GM21619 (cell line): ENCODE measurements at regions not wholly inside any gene's neighbourhood (a gene's known extent, or its start where the extent isn't known, plus 50 kb on each side); places are given as distances from the start of the nearest gene placed in this dataset.

Experiments used
- ATAC-seq: cut with Tn5 transposase; IDR thresholded peaks from one replicate; pipeline ENCODE4 v1.9.1; 2021; ENCODE audit not compliant: unreplicated experiment

- ATAC-seq, result no peak
These were observed 200.0 kb upstream of the TCF21 start for GRCh38 chr6:133688705-133689492.

DNA sequence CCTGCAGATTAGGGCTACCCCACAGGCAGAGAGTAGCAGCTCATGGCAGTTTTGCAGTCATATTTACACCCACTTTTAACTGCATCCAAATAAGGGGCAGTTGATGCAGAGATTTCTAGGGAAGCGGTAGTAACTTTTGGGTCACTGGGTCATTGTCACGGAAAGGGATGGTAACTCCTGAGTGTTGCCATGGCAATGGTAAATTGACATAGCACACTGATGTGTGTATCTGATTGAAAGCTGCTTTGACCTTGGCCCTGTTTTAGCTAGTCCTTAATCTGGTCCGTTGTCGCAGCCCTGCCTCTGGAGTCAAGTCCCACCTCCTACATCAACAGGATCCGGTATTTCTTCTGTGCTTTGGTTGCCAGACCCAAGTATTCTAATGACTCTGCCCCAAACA, 199.1 kb upstream of the TCF21 start:
- ATAC-seq, result no peak

- no peak for ATAC-seq
These were observed 195.3 kb upstream of the TCF21 start for GRCh38 chr6:133693565-133693964.

GRCh38 chr6:133697185-133697584, 191.7 kb upstream of the TCF21 start:
- no peak for ATAC-seq

DNA sequence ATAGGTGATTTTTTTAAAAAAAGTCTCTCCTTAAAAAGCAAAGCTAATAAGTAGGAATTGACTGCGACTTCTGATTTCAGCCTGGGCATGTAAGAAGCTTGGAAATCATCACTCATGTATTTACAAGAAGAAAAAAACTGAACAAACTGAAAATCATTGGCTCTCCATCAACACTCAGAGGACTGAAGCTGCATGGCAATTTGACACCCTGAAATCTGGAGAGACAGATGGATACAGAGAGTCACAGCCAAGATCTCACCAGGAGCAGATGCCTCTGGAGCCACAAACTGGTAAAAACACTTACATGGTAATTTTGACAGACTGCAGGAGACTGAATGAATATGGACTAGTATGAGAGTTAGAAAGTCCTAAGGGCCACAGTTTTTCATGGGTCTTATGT, 191.2 kb upstream of the TCF21 start:
- ATAC-seq, result no peak

DNA sequence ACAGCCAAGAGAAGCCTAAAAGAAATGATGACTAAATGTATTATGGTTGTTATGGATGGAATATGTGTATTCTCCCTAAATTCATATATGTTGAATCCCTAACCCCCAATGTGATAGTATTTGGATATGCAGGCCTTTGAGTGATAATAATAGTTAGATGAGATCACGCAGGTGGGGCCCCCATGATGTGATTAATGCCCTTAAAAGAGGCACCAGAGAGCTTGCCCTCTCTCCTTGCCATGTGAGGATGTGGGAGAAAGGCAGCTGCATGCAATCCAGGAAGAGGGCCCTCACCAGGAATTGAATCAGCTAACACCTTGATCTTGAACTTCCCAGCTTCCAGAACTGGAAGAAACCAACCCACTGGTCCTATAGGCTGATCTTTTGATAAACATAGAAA, 190.6 kb upstream of the TCF21 start:
- no peak for ATAC-seq

- ATAC-seq, result no peak
These were observed 189.1 kb upstream of the TCF21 start for GRCh38 chr6:133699741-133700385.

DNA sequence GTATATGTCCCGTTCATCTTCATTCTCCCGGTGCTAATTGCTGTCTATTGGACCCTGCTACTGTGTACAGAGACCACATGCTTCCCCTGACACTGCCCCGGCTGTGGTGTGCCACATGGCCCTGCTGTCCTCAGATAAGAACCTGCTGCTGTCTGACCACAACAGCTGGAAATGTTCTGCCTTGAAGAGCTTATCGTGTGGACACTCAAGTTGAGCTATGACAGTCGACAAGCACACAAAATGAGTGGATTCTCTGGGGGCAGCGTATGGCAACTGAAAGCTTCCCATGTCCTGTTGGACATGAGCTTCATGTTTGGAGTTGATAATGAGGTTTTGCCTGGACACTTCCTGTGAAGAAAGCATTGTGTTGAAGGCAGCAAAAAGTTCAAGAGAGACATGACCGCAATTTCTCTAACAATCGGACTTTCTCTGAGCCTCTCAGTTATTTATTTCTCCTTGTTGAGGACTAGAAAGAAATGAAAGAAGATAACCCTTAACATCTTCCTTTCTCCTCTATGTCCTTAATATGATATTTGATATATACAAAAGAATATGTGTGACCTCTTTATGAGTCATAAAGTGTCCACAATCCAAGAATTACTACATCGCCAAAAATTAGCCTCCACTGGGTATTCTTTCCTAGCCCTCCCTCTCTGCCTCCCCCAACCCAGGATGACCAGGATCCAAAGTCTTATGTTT, 187.1 kb upstream of the TCF21 start:
- no peak for ATAC-seq

DNA sequence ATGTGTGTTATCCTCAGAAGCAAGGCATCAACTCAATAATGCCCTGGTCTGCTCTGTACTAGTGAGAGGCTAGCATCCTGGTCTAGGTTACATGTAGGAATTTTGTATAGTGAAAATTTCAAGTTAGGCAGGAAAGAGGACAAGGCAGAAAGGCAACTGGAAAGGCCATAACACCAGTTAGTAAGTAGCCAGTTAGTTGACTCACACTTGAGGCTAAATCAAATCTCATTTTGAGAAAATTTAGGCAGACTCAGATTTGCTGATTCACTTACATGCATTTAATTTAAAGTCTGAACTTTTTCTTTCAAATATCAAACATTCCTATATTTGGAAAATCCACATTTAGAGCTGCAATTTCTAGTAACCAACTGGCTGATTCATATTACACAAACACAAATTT, 184.5 kb upstream of the TCF21 start:
- no peak for ATAC-seq

- ATAC-seq, result no peak
These were observed 183.8 kb upstream of the TCF21 start for GRCh38 chr6:133705066-133705465.

DNA sequence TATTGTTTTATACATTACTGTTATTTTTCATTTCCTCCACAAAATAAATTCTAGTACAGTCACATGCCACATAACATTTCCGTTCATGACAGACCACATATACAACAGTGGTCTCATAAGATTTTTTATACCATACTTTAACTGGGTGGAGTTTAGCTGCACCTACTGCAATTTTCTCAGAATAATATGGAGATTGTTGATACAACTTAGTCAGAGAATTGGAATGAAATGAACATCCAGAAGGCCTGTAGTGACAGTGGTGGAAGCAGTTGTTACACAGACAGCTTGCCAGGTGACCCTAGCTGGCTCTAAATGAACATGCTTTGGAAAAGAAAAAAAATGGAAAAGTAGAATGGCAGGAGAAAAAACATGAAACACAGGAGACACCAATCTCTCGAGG, 183.2 kb upstream of the TCF21 start:
- no peak for ATAC-seq

DNA sequence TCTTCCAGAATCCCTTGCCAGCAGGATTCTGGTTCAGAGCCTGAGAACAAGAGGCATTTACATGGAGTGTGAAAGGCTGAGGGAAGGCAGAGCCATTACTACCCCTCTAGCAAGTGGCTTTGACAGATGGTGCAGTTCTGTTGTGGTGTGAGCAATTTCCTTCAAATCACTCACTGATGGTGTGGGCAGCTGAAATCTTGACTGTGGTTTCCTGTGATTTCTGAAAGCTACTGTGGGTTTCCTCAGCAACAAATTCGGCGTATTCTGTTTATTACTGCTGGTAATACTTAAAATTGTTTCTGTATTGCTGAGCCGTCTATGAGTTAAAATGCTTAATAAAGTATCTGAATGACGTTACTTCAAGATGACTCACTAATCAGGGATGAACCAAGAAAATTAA, 181.5 kb upstream of the TCF21 start:
- ATAC-seq, result peak; percentile 84

- no peak for ATAC-seq
These were observed 178.1 kb upstream of the TCF21 start for GRCh38 chr6:133710826-133711225.

- ATAC-seq, result no peak
These were observed 173.6 kb upstream of the TCF21 start for GRCh38 chr6:133715270-133715669.

DNA sequence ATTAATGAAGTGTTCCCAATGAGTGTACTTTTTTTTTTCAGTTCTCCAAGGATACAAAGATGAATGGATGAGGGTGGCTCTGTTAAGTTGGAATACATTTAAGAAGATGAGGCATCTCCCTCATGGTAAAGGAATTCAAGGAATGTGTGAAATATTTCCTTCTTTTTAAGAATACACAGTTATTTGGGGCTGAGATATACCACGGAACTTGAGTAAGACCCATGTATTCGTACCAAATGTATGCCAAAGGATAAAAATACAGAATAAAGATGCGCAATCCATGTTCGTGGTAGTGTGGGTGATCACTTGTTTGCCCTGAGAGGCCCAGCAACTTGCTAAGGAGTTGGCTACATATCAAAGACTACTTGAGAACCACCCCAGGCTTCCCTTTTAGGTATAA, 164.2 kb upstream of the TCF21 start:
- no peak for ATAC-seq

DNA sequence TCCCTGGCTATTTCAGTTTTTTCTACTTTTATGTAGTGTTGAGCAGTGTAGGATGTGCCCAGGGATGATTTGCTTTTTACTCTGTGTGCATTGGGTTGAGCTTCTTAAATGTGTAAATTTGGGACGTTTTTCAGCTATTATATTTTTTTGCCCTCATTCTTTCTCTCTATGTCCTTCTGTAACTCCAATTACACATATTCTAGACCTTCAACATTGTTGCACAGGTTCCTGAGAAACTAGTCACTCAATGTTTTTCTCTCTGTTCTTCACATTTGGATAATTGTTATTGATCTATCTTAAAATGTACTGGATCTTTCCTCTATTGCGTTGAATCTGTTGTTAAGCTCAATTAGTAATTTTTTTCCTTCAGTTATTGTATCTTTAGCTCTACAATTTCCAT, 162.7 kb upstream of the TCF21 start:
- ATAC-seq, result no peak

DNA sequence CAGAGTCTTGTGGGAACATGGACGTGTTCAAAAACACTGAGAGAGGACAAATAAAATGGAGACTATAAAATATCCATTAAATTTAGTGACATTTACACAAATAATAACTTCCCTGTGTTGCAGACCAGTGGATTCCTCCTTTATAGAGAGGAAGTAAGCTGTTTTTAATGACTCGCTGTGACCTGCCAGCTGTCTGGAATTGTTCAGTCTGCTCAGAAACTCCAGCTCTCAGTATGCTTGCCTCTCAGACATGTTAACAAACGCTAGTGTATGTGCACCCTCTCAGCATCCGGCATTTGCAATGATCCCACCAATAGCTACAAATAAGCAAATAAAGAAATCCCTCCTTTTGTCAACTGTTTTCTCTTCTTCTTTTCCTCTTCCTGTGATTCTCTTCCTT, 158.0 kb upstream of the TCF21 start:
- no peak for ATAC-seq

- no peak for ATAC-seq
These were observed 148.7 kb upstream of the TCF21 start for GRCh38 chr6:133740218-133740617.

GRCh38 chr6:133740816-133741215, 148.1 kb upstream of the TCF21 start:
- no peak for ATAC-seq

DNA sequence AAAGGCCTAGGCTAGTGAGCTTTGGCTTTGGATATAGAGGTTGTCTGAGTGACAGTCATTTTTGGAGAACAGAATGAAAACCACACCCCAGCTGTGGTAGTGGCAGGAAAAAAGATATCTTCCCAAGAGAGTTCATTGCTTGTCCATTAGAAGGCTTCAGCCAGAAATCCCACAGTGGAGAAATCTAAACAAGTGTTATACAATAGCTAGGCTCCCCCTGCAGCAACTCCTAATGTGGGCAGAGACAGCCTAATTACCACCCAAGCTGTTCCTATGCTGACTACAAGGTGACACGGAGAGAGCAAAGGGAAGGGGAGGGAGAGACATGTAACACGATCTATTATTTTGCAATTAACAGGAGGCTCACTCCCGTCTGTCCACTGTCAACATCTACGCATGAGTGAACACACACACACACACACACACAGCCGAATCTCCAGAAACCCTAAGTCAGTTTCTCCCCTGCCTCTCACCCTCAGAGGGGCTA, 147.5 kb upstream of the TCF21 start:
- ATAC-seq, result no peak

DNA sequence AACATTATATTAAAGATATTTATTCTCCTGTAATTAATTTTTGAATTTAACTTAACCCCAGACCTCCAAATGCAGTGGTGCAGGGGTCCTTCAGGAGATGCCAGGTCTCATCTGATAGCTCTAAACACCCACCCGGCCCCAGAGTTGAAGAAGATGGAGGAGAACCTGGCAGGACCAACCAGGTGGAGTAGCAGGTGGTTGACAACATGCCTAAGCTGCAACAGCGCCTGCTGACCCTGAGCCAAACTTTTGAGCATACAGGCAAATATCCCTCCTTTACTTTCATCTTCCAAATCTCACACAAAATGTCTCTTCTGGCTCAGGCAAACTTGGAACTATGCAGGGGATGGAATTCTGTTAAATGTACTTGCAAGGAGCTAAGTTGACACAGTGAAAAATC, 145.3 kb upstream of the TCF21 start:
- ATAC-seq, result no peak

DNA sequence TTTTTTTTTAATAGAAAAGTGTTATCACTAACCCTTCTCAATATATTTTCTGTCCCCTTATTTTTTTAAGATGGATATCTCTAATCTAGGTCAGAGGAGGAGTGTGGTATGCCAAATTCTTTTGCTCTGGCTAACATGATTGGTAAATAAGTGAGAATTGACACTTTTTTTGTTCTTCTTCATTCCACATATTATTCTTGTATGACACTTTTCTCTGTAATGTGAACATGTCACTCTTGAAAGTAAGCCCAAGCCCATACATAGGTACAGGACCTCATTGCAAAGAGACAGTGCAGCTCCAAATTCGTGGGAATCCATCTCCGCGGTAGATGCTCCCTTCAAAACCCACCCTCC, 142.5 kb upstream of the TCF21 start:
- ATAC-seq, result no peak
